CD4-positive, alpha-beta memory T cell (primary cell): ENCODE measurements at regions not wholly inside any gene's neighbourhood (a gene's known extent, or its start where the extent isn't known, plus 50 kb on each side); places are given as distances from the start of the nearest gene placed in this dataset.
"Not testable (repeated sequence)": the region's sequence is repeated elsewhere in the genome, so short reads cannot be mapped to it uniquely, and the experiment has no call there.

Experiments
- CTCF ChIA-PET: fragments of 350-600 bp; sonication (Branson Sonifier 250); formaldehyde crosslinking; loops from one replicate; lab custom pipeline; 2021; ENCODE audit warnings: inconsistent platforms; ENCODE audit not compliant: partially characterized antibody; lab: Charles Lee
- POLR2A ChIA-PET: fragments of 350-600 bp; sonication (Branson Sonifier 250); formaldehyde crosslinking; loops from one replicate; lab custom pipeline; 2021; ENCODE audit not compliant: partially characterized antibody; lab: Charles Lee
- DNase-seq, 5 donors: peaks; one replicate each; pipeline versions ENCODE4 v3.0.0 to v3.0.0-alpha.2; 2020 to 2022; ENCODE audit warnings: mixed read lengths in 1 of 5
- H3K27ac ChIP-seq: one replicate; pipeline ENCODE4 v1.7.0; 2013; ENCODE audit warnings: low read depth, low read length
- H3K27me3 ChIP-seq: 2 replicates; pipeline ENCODE4 v1.7.0; 2013; ENCODE audit warnings: mild to moderate bottlenecking, low read length, moderate library complexity; ENCODE audit not compliant: insufficient read depth
- H3K36me3 ChIP-seq: 2 replicates; pipeline ENCODE4 v1.7.0; 2013; ENCODE audit warnings: mild to moderate bottlenecking, low read length, moderate library complexity; ENCODE audit not compliant: insufficient read depth
- H3K4me1 ChIP-seq: 2 replicates; pipeline ENCODE4 v1.7.0; 2013; ENCODE audit warnings: mild to moderate bottlenecking, low read length, moderate library complexity; ENCODE audit not compliant: insufficient read depth
- H3K4me3 ChIP-seq, 2 donors: one replicate each; pipeline ENCODE4 v1.7.0; 2013; ENCODE audit warnings: low read length in 2 of 2, mild to moderate bottlenecking in 1 of 2
- H3K9me3 ChIP-seq, 2 donors: one replicate each; pipeline ENCODE4 v1.7.0; 2013; ENCODE audit warnings: low read length in 2 of 2, control low read depth in 1 of 2; ENCODE audit not compliant: control insufficient read depth in 1 of 2
- H3K27ac Mint-ChIP-seq, 7 donors: one replicate each; pipeline ENCODE4 v1.8.0; 2020 to 2021; ENCODE audit warnings: mixed read lengths in 7 of 7, mild to moderate bottlenecking in 6 of 7, inconsistent platforms in 3 of 7, moderate library complexity in 3 of 7
- H3K27me3 Mint-ChIP-seq, 2 donors: one replicate each; pipeline ENCODE4 v1.8.0; 2020 to 2021; ENCODE audit warnings: mixed read lengths in 2 of 2
- H3K36me3 Mint-ChIP-seq, 2 donors: one replicate each; pipeline ENCODE4 v1.8.0; 2020 to 2021; ENCODE audit warnings: mixed read lengths in 2 of 2, inconsistent platforms in 1 of 2, mild to moderate bottlenecking in 1 of 2
- H3K4me1 Mint-ChIP-seq, 4 donors: one replicate each; pipeline ENCODE4 v1.8.0; 2020 to 2021; ENCODE audit warnings: mixed read lengths in 4 of 4, mild to moderate bottlenecking in 1 of 4
- H3K4me3 Mint-ChIP-seq, 8 donors: one replicate each; pipeline ENCODE4 v1.8.0; 2020 to 2021; ENCODE audit warnings: mixed read lengths in 8 of 8, mild to moderate bottlenecking in 7 of 8, moderate library complexity in 6 of 8, inconsistent platforms in 3 of 8
- H3K9me3 Mint-ChIP-seq, 8 donors: one replicate each; pipeline ENCODE4 v1.8.0; 2020 to 2021; ENCODE audit warnings: mixed read lengths in 8 of 8, mild to moderate bottlenecking in 5 of 8, inconsistent platforms in 3 of 8, moderate library complexity in 1 of 8
- intact Hi-C: fragments of 100-400 bp; cut with micrococcal nuclease; formaldehyde crosslinking; loops from one replicate; pipeline ENCODE4 v1.15.1; 2023

DNA sequence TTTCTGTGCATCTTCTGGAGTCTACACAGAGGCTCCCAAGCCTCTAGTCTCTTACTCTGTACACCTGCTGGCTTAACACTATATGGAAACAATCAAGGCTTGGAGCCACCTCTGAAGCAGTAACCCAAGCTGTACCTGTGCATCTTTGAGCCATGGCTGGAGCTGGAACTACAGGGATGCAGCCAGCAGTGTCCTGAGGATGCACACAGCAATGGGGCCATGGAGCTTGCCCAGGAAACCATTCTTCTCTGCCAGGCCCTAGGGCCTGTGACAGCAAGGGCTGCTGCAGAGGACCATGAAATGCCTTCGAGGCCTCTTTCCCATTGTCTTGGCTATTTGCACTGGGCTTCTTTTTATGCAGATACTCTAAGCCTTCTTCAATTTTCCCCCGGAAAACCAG lies 332.1 kb downstream of the FOXD4L4 start:
- H3K9me3 ChIP-seq, H3K9me3 Mint-ChIP-seq, H3K4me3 Mint-ChIP-seq, H3K27ac Mint-ChIP-seq, H3K36me3 Mint-ChIP-seq, H3K4me1 ChIP-seq, H3K27me3 ChIP-seq, H3K36me3 ChIP-seq, intact Hi-C loops, H3K4me3 ChIP-seq, H3K27me3 Mint-ChIP-seq, POLR2A ChIA-PET, CTCF ChIA-PET, H3K27ac ChIP-seq, H3K4me1 Mint-ChIP-seq: not testable (repeated sequence)
- peak in 1 of 5 donors; percentile 11 for DNase-seq

GRCh38 chr9:66073111-66073510 lies 336.2 kb downstream of the FOXD4L4 start:
- H3K9me3 Mint-ChIP-seq, CTCF ChIA-PET, H3K4me3 Mint-ChIP-seq, H3K4me1 Mint-ChIP-seq, H3K27me3 ChIP-seq, H3K36me3 ChIP-seq, H3K9me3 ChIP-seq, intact Hi-C loops, POLR2A ChIA-PET, H3K27ac Mint-ChIP-seq, DNase-seq, H3K4me1 ChIP-seq, H3K36me3 Mint-ChIP-seq, H3K27me3 Mint-ChIP-seq, H3K4me3 ChIP-seq, H3K27ac ChIP-seq: not testable (repeated sequence)

- POLR2A ChIA-PET, CTCF ChIA-PET, H3K27me3 ChIP-seq, H3K4me3 ChIP-seq, H3K27ac Mint-ChIP-seq, H3K36me3 ChIP-seq, H3K4me1 ChIP-seq, H3K4me3 Mint-ChIP-seq, H3K4me1 Mint-ChIP-seq, intact Hi-C loops, H3K27me3 Mint-ChIP-seq, DNase-seq, H3K27ac ChIP-seq, H3K9me3 Mint-ChIP-seq, H3K9me3 ChIP-seq, H3K36me3 Mint-ChIP-seq: not testable (repeated sequence)
These were observed 345.9 kb downstream of the FOXD4L4 start for GRCh38 chr9:66082811-66083210.
